Loucy (cell line): ENCODE measurements at regions not wholly inside any gene's neighbourhood (a gene's known extent, or its start where the extent isn't known, plus 50 kb on each side); places are given as distances from the start of the nearest gene placed in this dataset.

Source experiments
- H2AFZ ChIP-seq: fragments of 200-600 bp; sonication (generic); 2 replicates; pipeline ENCODE4 v1.6.0; 2016; ENCODE audit warnings: antibody characterized with exemption, mild to moderate bottlenecking, low read length, moderate library complexity
- H3F3A ChIP-seq: fragments of 200-600 bp; 2 replicates; pipeline ENCODE4 v1.6.0; 2016; ENCODE audit warnings: antibody characterized with exemption, low read depth, mild to moderate bottlenecking
- H3K27me3 ChIP-seq: fragments of 200-600 bp; sonication (generic); 2 replicates; pipeline ENCODE4 v1.6.1; 2014; ENCODE audit warnings: low read length, mild to moderate bottlenecking; ENCODE audit not compliant: insufficient read depth, poor library complexity, severe bottlenecking
- H3K36me3 ChIP-seq: fragments of 200-600 bp; sonication (generic); 2 replicates; pipeline ENCODE4 v1.6.1; 2016; ENCODE audit warnings: low read length; ENCODE audit not compliant: insufficient read depth
- H3K4me1 ChIP-seq: fragments of 200-600 bp; sonication (generic); 2 replicates; pipeline ENCODE4 v1.5.1; 2014; ENCODE audit warnings: low read length, mild to moderate bottlenecking; ENCODE audit not compliant: insufficient read depth, poor library complexity, severe bottlenecking
- H3K4me2 ChIP-seq: fragments of 200-600 bp; sonication (generic); 2 replicates; pipeline ENCODE4 v1.6.0; 2014; ENCODE audit warnings: antibody characterized with exemption, low read length, low read depth, mild to moderate bottlenecking; ENCODE audit not compliant: poor library complexity, severe bottlenecking
- H3K4me3 ChIP-seq: fragments of 200-600 bp; sonication (generic); 2 replicates; pipeline ENCODE4 v1.5.1; 2014; ENCODE audit warnings: low read length, mild to moderate bottlenecking, mixed read lengths; ENCODE audit not compliant: poor library complexity, severe bottlenecking
- H3K79me2 ChIP-seq: fragments of 200-600 bp; sonication (generic); 2 replicates; pipeline ENCODE4 v1.6.1; 2014; ENCODE audit warnings: low read length; ENCODE audit not compliant: insufficient read depth
- H3K9ac ChIP-seq: fragments of 200-600 bp; sonication (generic); 2 replicates; pipeline ENCODE4 v1.6.0; 2014; ENCODE audit warnings: mild to moderate bottlenecking, low read depth, low read length, moderate library complexity; ENCODE audit not compliant: poor library complexity, severe bottlenecking
- H3K9me2 ChIP-seq: fragments of 200-600 bp; sonication (generic); replicated peaks from 2 replicates; pipeline ENCODE4 v1.6.1; 2016; ENCODE audit warnings: low read depth, low read length, mixed read lengths
- H3K9me3 ChIP-seq: fragments of 200-600 bp; sonication (generic); 2 replicates; pipeline ENCODE4 v1.6.1; 2014; ENCODE audit warnings: mild to moderate bottlenecking, antibody characterized with exemption, low read length, low read depth; ENCODE audit not compliant: insufficient read depth
- H4K20me1 ChIP-seq: fragments of 200-600 bp; sonication (generic); 2 replicates; pipeline ENCODE4 v1.6.0; 2014; ENCODE audit warnings: antibody characterized with exemption, low read length, mild to moderate bottlenecking; ENCODE audit not compliant: insufficient read depth, poor library complexity, severe bottlenecking
- CTCF ChIP-seq: fragments of 200-600 bp; sonication (generic); conservative IDR thresholded peaks from 2 replicates; pipeline ENCODE4 v1.5.1; 2014; ENCODE audit warnings: mild to moderate bottlenecking, antibody characterized with exemption, low read length
- EZH2phosphoT487 ChIP-seq: fragments of 200-600 bp; IDR thresholded peaks from 2 replicates; pipeline ENCODE4 v1.6.1; 2018; ENCODE audit warnings: antibody characterized with exemption, mild to moderate bottlenecking, moderate library complexity, borderline replicate concordance

GRCh38 chr4:180641495-180641894 lies 1601.7 kb upstream of the TENM3 start:
- H2AFZ ChIP-seq: no peak overlapping the region
- H3K4me3 ChIP-seq: no peak overlapping the region
- H3K27me3 ChIP-seq: no peaks in the 10 kb centered on the region
- H3K9ac ChIP-seq: no peak overlapping the region
- no peaks in the 10 kb centered on the region for H3K79me2 ChIP-seq
- H3F3A ChIP-seq: no peaks in the 10 kb centered on the region
- no peaks in the 10 kb centered on the region for H3K9me2 ChIP-seq
- H3K4me2 ChIP-seq: no peak overlapping the region
- TF ChIP-seq EZH2phosphoT487: no peak
- TF ChIP-seq CTCF: no peak
- H3K9me3 ChIP-seq: no peaks in the 10 kb centered on the region
- no peaks in the 10 kb centered on the region for H4K20me1 ChIP-seq
- no peaks in the 10 kb centered on the region for H3K4me1 ChIP-seq
- H3K36me3 ChIP-seq: no peaks in the 10 kb centered on the region

GRCh38 chr4:180642732-180643131 lies 1600.5 kb upstream of the TENM3 start:
- no peak for TF ChIP-seq EZH2phosphoT487
- no peak overlapping the region for H3K4me2 ChIP-seq

GRCh38 chr4:180650273-180650672 lies 1592.9 kb upstream of the TENM3 start:
- Histone ChIP-seq H3K79me2 (no peaks in the 10 kb centered on the region), H2AFZ (no peak overlapping the region), H3K4me1 (no peaks in the 10 kb centered on the region), H3K36me3 (no peaks in the 10 kb centered on the region), H3K9me3 (no peaks in the 10 kb centered on the region), H3F3A (no peaks in the 10 kb centered on the region), H3K27me3 (no peaks in the 10 kb centered on the region), H3K4me2 (no peak overlapping the region), H3K4me3 (no peak overlapping the region), H4K20me1 (no peaks in the 10 kb centered on the region), H3K9me2 (no peaks in the 10 kb centered on the region), H3K9ac (no peak overlapping the region)
- TF ChIP-seq CTCF (no peak), EZH2phosphoT487 (no peak)

More at GRCh38 chr4:180642732-180643131, 1600.5 kb upstream of the TENM3 start:
- no peaks in the 10 kb centered on the region for H3K9me3 ChIP-seq
- no peaks in the 10 kb centered on the region for H3K79me2 ChIP-seq
- no peaks in the 10 kb centered on the region for H3K4me1 ChIP-seq
- H4K20me1 ChIP-seq: no peaks in the 10 kb centered on the region
- H3K36me3 ChIP-seq: no peaks in the 10 kb centered on the region
- no peaks in the 10 kb centered on the region for H3F3A ChIP-seq
- no peaks in the 10 kb centered on the region for H3K9me2 ChIP-seq
- no peak overlapping the region for H3K9ac ChIP-seq
- H3K27me3 ChIP-seq: no peaks in the 10 kb centered on the region
- no peak overlapping the region for H2AFZ ChIP-seq
- H3K4me3 ChIP-seq: no peak overlapping the region

GRCh38 chr4:180652533-180652932 lies 1590.7 kb upstream of the TENM3 start:
- Histone ChIP-seq H3K9me3 (no peaks in the 10 kb centered on the region), H2AFZ (no peak overlapping the region), H3K4me2 (no peak overlapping the region), H3K36me3 (no peaks in the 10 kb centered on the region), H3K4me3 (no peak overlapping the region), H3K9me2 (no peaks in the 10 kb centered on the region), H3K4me1 (no peaks in the 10 kb centered on the region), H3K9ac (no peak overlapping the region), H3K79me2 (no peaks in the 10 kb centered on the region), H3K27me3 (no peaks in the 10 kb centered on the region), H4K20me1 (no peaks in the 10 kb centered on the region), H3F3A (no peaks in the 10 kb centered on the region)
- TF ChIP-seq EZH2phosphoT487: no peak
- no peak for TF ChIP-seq CTCF
